WTC11 (cell line): ENCODE measurements at regions not wholly inside any gene's neighbourhood (a gene's known extent, or its start where the extent isn't known, plus 50 kb on each side); places are given as distances from the start of the nearest gene placed in this dataset.

ENCODE experiments used
- ATAC-seq: fragments of 200-7000 bp; cut with Tn5 transposase; 2 replicates; pipeline ENCODE4 v1.10.0; 2021; ENCODE audit warnings: mild to moderate bottlenecking, moderate library complexity
- CTCF ChIA-PET: fragments of 300-600 bp; sonication (Branson Sonifier 250); formaldehyde crosslinking; loops from one replicate; lab custom pipeline; 2021; ENCODE audit warnings: antibody characterized with exemption; lab: Charles Lee
- POLR2A ChIA-PET: fragments of 350-600 bp; sonication (Branson Sonifier 250); formaldehyde crosslinking; loops from one replicate; lab custom pipeline; 2021; ENCODE audit warnings: antibody characterized with exemption; lab: Charles Lee
- DNase-seq: peaks from one replicate; pipeline ENCODE4 v3.0.0; 2021; ENCODE audit warnings: low spot score
- H3K27ac Mint-ChIP-seq: 2 replicates; pipeline ENCODE4 v1.8.0; 2021; ENCODE audit warnings: mixed read lengths
- H3K27me3 Mint-ChIP-seq: 2 replicates; pipeline ENCODE4 v1.8.0; 2021; ENCODE audit warnings: low read depth, mild to moderate bottlenecking, moderate library complexity, mixed read lengths
- H3K36me3 Mint-ChIP-seq: 2 replicates; pipeline ENCODE4 v1.8.0; 2021; ENCODE audit warnings: mixed read lengths
- H3K4me1 Mint-ChIP-seq: 2 replicates; pipeline ENCODE4 v1.8.0; 2022; ENCODE audit warnings: mixed read lengths
- H3K4me3 Mint-ChIP-seq: 2 replicates; pipeline ENCODE4 v1.8.0; 2021; ENCODE audit warnings: mild to moderate bottlenecking, moderate library complexity, mixed read lengths
- H3K9me3 Mint-ChIP-seq: 2 replicates; pipeline ENCODE4 v1.8.0; 2021; ENCODE audit warnings: mixed read lengths
- AFF4 ChIP-seq: sonication (generic); formaldehyde crosslinking; IDR thresholded peaks from 2 replicates; pipeline ENCODE4 v1.8.1; 2023; ENCODE audit warnings: mild to moderate bottlenecking, missing genetic modification reagents, borderline replicate concordance
- AR ChIP-seq: fragments of 250-450 bp; sonication (Bioruptor Pico); IDR thresholded peaks from 2 replicates; pipeline ENCODE4 v1.9.0; 2021; ENCODE audit warnings: mild to moderate bottlenecking
- ATF1 ChIP-seq: sonication (generic); formaldehyde crosslinking; IDR thresholded peaks from 2 replicates; pipeline ENCODE4 v1.8.1; 2023; ENCODE audit warnings: mild to moderate bottlenecking, moderate library complexity, missing genetic modification reagents
- CBFB ChIP-seq: sonication (generic); formaldehyde crosslinking; IDR thresholded peaks from 2 replicates; pipeline ENCODE4 v1.8.1; 2022; ENCODE audit warnings: mild to moderate bottlenecking, low read depth, missing genetic modification reagents
- E2F4 ChIP-seq: sonication (generic); formaldehyde crosslinking; IDR thresholded peaks from 2 replicates; pipeline ENCODE4 v1.8.1; 2022; ENCODE audit warnings: low read depth, mild to moderate bottlenecking, moderate library complexity, missing genetic modification reagents, borderline replicate concordance
- E2F5 ChIP-seq: sonication (generic); formaldehyde crosslinking; IDR thresholded peaks from 2 replicates; pipeline ENCODE4 v1.8.1; 2022; ENCODE audit warnings: mild to moderate bottlenecking, moderate library complexity, missing genetic modification reagents
- ERG ChIP-seq: fragments of 250-450 bp; sonication (Bioruptor Pico); IDR thresholded peaks from 2 replicates; pipeline ENCODE4 v1.8.0; 2021; ENCODE audit warnings: mild to moderate bottlenecking
- GABPB1 ChIP-seq: sonication (generic); formaldehyde crosslinking; IDR thresholded peaks from 2 replicates; pipeline ENCODE4 v1.8.1; 2023; ENCODE audit warnings: mild to moderate bottlenecking, missing genetic modification reagents
- NR2C2 ChIP-seq: sonication (generic); formaldehyde crosslinking; IDR thresholded peaks from 2 replicates; pipeline ENCODE4 v1.8.0; 2022; ENCODE audit warnings: mild to moderate bottlenecking, missing genetic modification reagents
- RELA ChIP-seq: sonication (generic); formaldehyde crosslinking; IDR thresholded peaks from 2 replicates; pipeline ENCODE4 v1.8.1; 2022; ENCODE audit warnings: missing genetic modification reagents, mild to moderate bottlenecking, borderline replicate concordance
- SP1 ChIP-seq: sonication (generic); formaldehyde crosslinking; conservative IDR thresholded peaks from 2 replicates; pipeline ENCODE4 v1.8.1; 2022; ENCODE audit warnings: missing genetic modification reagents
- TEAD4 ChIP-seq: sonication (generic); formaldehyde crosslinking; IDR thresholded peaks from 2 replicates; pipeline ENCODE4 v1.8.0; 2022; ENCODE audit warnings: mild to moderate bottlenecking, missing genetic modification reagents
- USF1 ChIP-seq: sonication (generic); formaldehyde crosslinking; IDR thresholded peaks from 2 replicates; pipeline ENCODE4 v1.8.0; 2022; ENCODE audit warnings: mild to moderate bottlenecking, missing genetic modification reagents
- USF2 ChIP-seq: sonication (generic); formaldehyde crosslinking; IDR thresholded peaks from 2 replicates; pipeline ENCODE4 v1.8.1; 2023; ENCODE audit warnings: mild to moderate bottlenecking, missing genetic modification reagents, moderate library complexity
- ZNF317 ChIP-seq: sonication (generic); formaldehyde crosslinking; IDR thresholded peaks from 2 replicates; pipeline ENCODE4 v1.8.1; 2023; ENCODE audit warnings: low read depth, mild to moderate bottlenecking, moderate library complexity, missing genetic modification reagents, borderline replicate concordance
- ZNF416 ChIP-seq: fragments of 250-450 bp; sonication (Bioruptor Pico); IDR thresholded peaks from 2 replicates; pipeline ENCODE4 v1.9.0; 2021; ENCODE audit warnings: mild to moderate bottlenecking, inconsistent platforms
- ZNF532 ChIP-seq: fragments of 250-450 bp; sonication (Bioruptor Pico); IDR thresholded peaks from 2 replicates; pipeline ENCODE4 v1.9.0; 2021; ENCODE audit warnings: mild to moderate bottlenecking, borderline replicate concordance

GRCh38 chr5:10046676-10047075 lies 203.0 kb downstream of the ATPSCKMT start:
- no peak overlapping the region for H3K4me3 Mint-ChIP-seq
- H3K4me1 Mint-ChIP-seq: peaks cover 11% of the 10 kb centered on the region
- peaks cover 39% of the 10 kb centered on the region for H3K9me3 Mint-ChIP-seq
- ChIA-PET POLR2A (no interaction called here), CTCF (interaction anchor here (0.9 to 2.3 kb wide), 2 partner anchors 16 to 155 kb away, joined by 4 to 12 read pairs; no protein-coding TSS in a partner anchor)
- TF ChIP-seq USF1 (peak; percentile 43; the same call in 1 of the 2 replicates), NR2C2 (CRISPR knock-in tag) (no peak), E2F4 (CRISPR knock-in tag) (no peak), SP1 (CRISPR knock-in tag) (0 out of 2 replicates have a peak, but pooled peaks have one; percentile 19), USF2 (CRISPR knock-in tag) (peak; percentile 79), ZNF416 (CRISPR knock-in tag) (no peak)
- DNase-seq (no peak), ATAC-seq (peak; percentile 63)
- H3K36me3 Mint-ChIP-seq: peaks cover 38% of the 10 kb centered on the region
- H3K27ac Mint-ChIP-seq: no peak overlapping the region
- H3K27me3 Mint-ChIP-seq: peaks cover 5% of the 10 kb centered on the region; the same call in 1 of the 2 replicates

- CTCF ChIA-PET: interaction anchor here (1.5 kb wide), 1 partner anchor 15 kb away, joined by 4 read pairs; no protein-coding TSS in a partner anchor
- ATAC-seq (no peak), DNase-seq (no peak)
- Mint-ChIP-seq H3K9me3 (peaks cover 39% of the 10 kb centered on the region), H3K36me3 (peaks cover 36% of the 10 kb centered on the region), H3K27ac (no peak overlapping the region), H3K4me1 (peaks cover 11% of the 10 kb centered on the region), H3K4me3 (no peak overlapping the region), H3K27me3 (peaks cover 4% of the 10 kb centered on the region; the same call in 1 of the 2 replicates)
- POLR2A ChIA-PET: no interaction called here
- no peak for TF ChIP-seq GABPB1 (CRISPR knock-in tag)
- no peak for TF ChIP-seq AR (CRISPR knock-in tag)
- TF ChIP-seq AFF4 (CRISPR knock-in tag): no peak
- no peak for TF ChIP-seq CBFB (CRISPR knock-in tag)
- TF ChIP-seq USF2 (CRISPR knock-in tag): no peak
- no peak for TF ChIP-seq ERG
- no peak for TF ChIP-seq E2F5 (CRISPR knock-in tag)
- no peak for TF ChIP-seq ATF1 (CRISPR knock-in tag)
- TF ChIP-seq TEAD4: no peak
- TF ChIP-seq ZNF532 (CRISPR knock-in tag): no peak
- no peak for TF ChIP-seq ZNF317
- TF ChIP-seq RELA: no peak
Measured at GRCh38 chr5:10045376-10045775, 204.3 kb downstream of the ATPSCKMT start.
